A673 (cell line): ENCODE measurements at regions not wholly inside any gene's neighbourhood (a gene's known extent, or its start where the extent isn't known, plus 50 kb on each side); places are given as distances from the start of the nearest gene placed in this dataset.

ENCODE experiments used
- BruUV-seq: library from RNA; stranded (reverse); fragments of 400-500 nt; replicated peaks from 2 replicates; lab custom pipeline; 2021; lab: Mats Ljungman, UMichigan
- CTCF ChIA-PET: fragments of 300-600 bp; sonication (Branson Sonifier 250); formaldehyde crosslinking; loops from one replicate; lab custom pipeline; 2022; ENCODE audit warnings: antibody characterized with exemption; lab: Charles Lee
- POLR2A ChIA-PET: fragments of 300-600 bp; sonication (Branson Sonifier 250); formaldehyde crosslinking; loops from one replicate; lab custom pipeline; 2022; ENCODE audit warnings: antibody characterized with exemption; ENCODE audit not compliant: low non-redundant PET; lab: Charles Lee
- DNase-seq: peaks from one replicate; pipeline ENCODE4 v3.0.0-alpha.2; 2015; ENCODE audit warnings: low spot score
- H3K27ac ChIP-seq: fragments of 200-600 bp; sonication (generic); 2 replicates; pipeline ENCODE4 v1.5.1; 2016; ENCODE audit warnings: mixed run types, low read depth, mild to moderate bottlenecking, mixed read lengths, antibody characterized with exemption, low read length; ENCODE audit not compliant: poor library complexity, severe bottlenecking
- H3K27me3 ChIP-seq: fragments of 200-600 bp; sonication (generic); replicated peaks from 2 replicates; pipeline ENCODE4 v1.6.1; 2017; ENCODE audit warnings: mixed run types, low read depth, mild to moderate bottlenecking, mixed read lengths, antibody characterized with exemption, low read length; ENCODE audit not compliant: insufficient read depth, poor library complexity
- H3K36me3 ChIP-seq: fragments of 200-600 bp; sonication (generic); 2 replicates; pipeline ENCODE4 v1.6.1; 2016; ENCODE audit warnings: mixed run types, mild to moderate bottlenecking, mixed read lengths, antibody characterized with exemption, low read length; ENCODE audit not compliant: insufficient read depth, poor library complexity, severe bottlenecking
- H3K4me1 ChIP-seq: fragments of 200-600 bp; sonication (generic); 2 replicates; pipeline ENCODE4 v1.6.1; 2017; ENCODE audit warnings: mixed run types, mild to moderate bottlenecking, mixed read lengths, antibody characterized with exemption, low read length; ENCODE audit not compliant: insufficient read depth, poor library complexity, severe bottlenecking
- H3K4me3 ChIP-seq: fragments of 200-600 bp; sonication (generic); 2 replicates; pipeline ENCODE4 v1.5.1; 2016; ENCODE audit warnings: low read depth, mixed run types, mild to moderate bottlenecking, mixed read lengths, low read length; ENCODE audit not compliant: poor library complexity, severe bottlenecking
- H3K9me3 ChIP-seq: fragments of 200-600 bp; sonication (generic); 2 replicates; pipeline ENCODE4 v1.6.1; 2016; ENCODE audit warnings: mixed run types, low read depth, mild to moderate bottlenecking, mixed read lengths, antibody characterized with exemption, low read length; ENCODE audit not compliant: poor library complexity, severe bottlenecking
- CTCF ChIP-seq: fragments of 300-800, 200-600 bp; sonication (generic); conservative IDR thresholded peaks from 2 replicates; pipeline ENCODE4 v1.5.1; 2017; ENCODE audit warnings: low read depth, mild to moderate bottlenecking, antibody characterized with exemption, low read length, moderate library complexity, mixed read lengths
- EZH2 ChIP-seq: fragments of 200-600 bp; sonication (generic); IDR thresholded peaks from 2 replicates; pipeline ENCODE4 v1.6.1; 2017; ENCODE audit warnings: borderline replicate concordance, low read depth, mild to moderate bottlenecking, mixed read lengths, antibody characterized with exemption, low read length; ENCODE audit not compliant: poor library complexity, severe bottlenecking
- intact Hi-C: fragments of 100-400 bp; cut with micrococcal nuclease; formaldehyde crosslinking; loops from one replicate; pipeline ENCODE4 v1.10.0; 2022; ENCODE audit not compliant: unreplicated experiment

- no TSS peak for BruUV-seq
- Histone ChIP-seq H3K9me3 (no peaks in the 10 kb centered on the region), H3K4me3 (no peak overlapping the region), H3K27ac (no peak overlapping the region), H3K36me3 (no peaks in the 10 kb centered on the region), H3K27me3 (no peaks in the 10 kb centered on the region), H3K4me1 (peaks cover 3% of the 10 kb centered on the region)
- CTCF ChIA-PET = no interaction called here
- intact Hi-C loops = no loop called here
- TF ChIP-seq CTCF = no peak
- no peak for TF ChIP-seq EZH2
- POLR2A ChIA-PET = no interaction called here
- no peak for DNase-seq
Observed at GRCh38 chrX:39828971-39829370, 268.8 kb downstream of the BCOR start.

GRCh38 chrX:39829965-39830364 lies 267.8 kb downstream of the BCOR start:
- CTCF ChIA-PET = no interaction called here
- no TSS peak for BruUV-seq
- TF ChIP-seq CTCF = no peak
- TF ChIP-seq EZH2 = no peak
- intact Hi-C loops = no loop called here
- Histone ChIP-seq H3K4me1 (peaks cover 3% of the 10 kb centered on the region), H3K36me3 (no peaks in the 10 kb centered on the region), H3K4me3 (no peak overlapping the region), H3K27ac (no peak overlapping the region), H3K9me3 (no peaks in the 10 kb centered on the region), H3K27me3 (no peaks in the 10 kb centered on the region)
- DNase-seq = no peak
- POLR2A ChIA-PET = no interaction called here

GRCh38 chrX:39830414-39830813 lies 267.3 kb downstream of the BCOR start:
- CTCF ChIA-PET = no interaction called here
- Histone ChIP-seq H3K27me3 (no peaks in the 10 kb centered on the region), H3K9me3 (no peaks in the 10 kb centered on the region), H3K4me3 (no peak overlapping the region), H3K27ac (no peak overlapping the region), H3K36me3 (no peaks in the 10 kb centered on the region), H3K4me1 (peaks cover 3% of the 10 kb centered on the region)
- DNase-seq = no peak
- POLR2A ChIA-PET = no interaction called here
- BruUV-seq = no TSS peak
- TF ChIP-seq CTCF = no peak
- no peak for TF ChIP-seq EZH2
- intact Hi-C loops = no loop called here

DNA sequence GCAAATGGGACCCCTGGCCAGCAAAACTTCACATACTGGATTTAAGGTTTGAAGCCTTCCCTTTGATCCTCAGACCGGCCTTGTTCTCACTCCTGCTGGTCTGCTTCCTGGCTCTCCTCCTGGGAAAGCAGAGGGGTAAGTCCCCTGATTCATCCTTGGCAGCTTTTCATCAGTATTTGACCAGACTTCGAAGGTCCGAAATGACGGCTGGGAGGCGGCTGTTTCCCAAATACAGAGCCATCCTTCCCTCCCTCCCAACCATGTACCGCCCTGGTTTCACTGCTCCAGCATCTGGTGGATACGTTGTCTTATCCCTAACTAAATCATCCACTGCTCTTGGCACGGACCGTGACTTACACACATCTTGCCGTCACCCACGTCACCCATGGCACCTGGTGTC lies 265.5 kb downstream of the BCOR start:
- Histone ChIP-seq H3K36me3 (no peaks in the 10 kb centered on the region), H3K9me3 (no peaks in the 10 kb centered on the region), H3K27ac (no peak overlapping the region), H3K27me3 (no peaks in the 10 kb centered on the region), H3K4me1 (peaks cover 3% of the 10 kb centered on the region), H3K4me3 (no peak overlapping the region)
- ChIA-PET POLR2A (no interaction called here), CTCF (no interaction called here)
- intact Hi-C loops = no loop called here
- BruUV-seq = no TSS peak
- TF ChIP-seq CTCF = no peak
- TF ChIP-seq EZH2 = no peak
- no peak for DNase-seq
